Astrocyte (in vitro differentiated cells and primary cell): ENCODE measurements at regions not wholly inside any gene's neighbourhood (a gene's known extent, or its start where the extent isn't known, plus 50 kb on each side); places are given as distances from the start of the nearest gene placed in this dataset.

Experiments used
- DNase-seq: peaks from one replicate; pipeline ENCODE4 v3.0.0-alpha.2; 2010; ENCODE audit warnings: low read depth
- FAIRE-seq: peaks from 2 replicates; lab custom pipeline; 2011; peaks lifted over from hg19 to GRCh38; lab: Jason Lieb, UNC
- H2AFZ ChIP-seq: 2 replicates; pipeline ENCODE4 v1.6.0; 2012; ENCODE audit warnings: low read depth, low read length, inconsistent platforms
- H3K27ac ChIP-seq: 2 replicates; pipeline ENCODE4 v1.5.1; 2011; ENCODE audit warnings: low read depth, low read length, inconsistent platforms
- H3K27me3 ChIP-seq: 2 replicates; pipeline ENCODE4 v1.6.0; 2011; ENCODE audit warnings: low read length, inconsistent platforms; ENCODE audit not compliant: insufficient read depth
- H3K36me3 ChIP-seq: 2 replicates; pipeline ENCODE4 v1.5.1; 2011; ENCODE audit warnings: low read length, inconsistent platforms; ENCODE audit not compliant: insufficient read depth
- H3K4me1 ChIP-seq: 2 replicates; pipeline ENCODE4 v1.5.1; 2011; ENCODE audit warnings: low read length, inconsistent platforms; ENCODE audit not compliant: insufficient read depth
- H3K4me2 ChIP-seq: 2 replicates; pipeline ENCODE4 v1.6.0; 2012; ENCODE audit warnings: low read length, inconsistent platforms
- H3K4me3 ChIP-seq: 2 replicates; pipeline ENCODE4 v1.5.1; 2011; ENCODE audit warnings: low read depth, mild to moderate bottlenecking, low read length, inconsistent platforms; ENCODE audit not compliant: insufficient read depth
- H3K79me2 ChIP-seq: 2 replicates; pipeline ENCODE4 v1.6.0; 2012; ENCODE audit warnings: mild to moderate bottlenecking, low read length, inconsistent platforms; ENCODE audit not compliant: insufficient read depth
- H3K9ac ChIP-seq: 2 replicates; pipeline ENCODE4 v1.6.0; 2012; ENCODE audit warnings: mild to moderate bottlenecking, low read length, inconsistent platforms
- H3K9me3 ChIP-seq: 2 replicates; pipeline ENCODE4 v1.5.1; 2012; ENCODE audit warnings: low read depth, mild to moderate bottlenecking, low read length, inconsistent platforms; ENCODE audit not compliant: insufficient read depth
- H4K20me1 ChIP-seq: 2 replicates; pipeline ENCODE4 v1.6.0; 2012; ENCODE audit warnings: low read length, inconsistent platforms; ENCODE audit not compliant: insufficient read depth
- H3K27ac Mint-ChIP-seq: one replicate; pipeline ENCODE4 v1.8.0; 2021; ENCODE audit warnings: mild to moderate bottlenecking, mixed read lengths; ENCODE audit not compliant: unreplicated experiment
- H3K27me3 Mint-ChIP-seq: one replicate; pipeline ENCODE4 v1.8.0; 2021; ENCODE audit warnings: low read depth, mixed read lengths; ENCODE audit not compliant: unreplicated experiment
- H3K36me3 Mint-ChIP-seq: one replicate; pipeline ENCODE4 v1.8.0; 2021; ENCODE audit warnings: low read depth, mixed read lengths; ENCODE audit not compliant: unreplicated experiment
- H3K4me1 Mint-ChIP-seq: one replicate; pipeline ENCODE4 v1.8.0; 2021; ENCODE audit warnings: low read depth, mixed read lengths; ENCODE audit not compliant: unreplicated experiment
- H3K4me3 Mint-ChIP-seq: one replicate; pipeline ENCODE4 v1.8.0; 2021; ENCODE audit warnings: mild to moderate bottlenecking, moderate library complexity, mixed read lengths; ENCODE audit not compliant: unreplicated experiment
- H3K9me3 Mint-ChIP-seq: one replicate; pipeline ENCODE4 v1.8.0; 2021; ENCODE audit warnings: mild to moderate bottlenecking, mixed read lengths; ENCODE audit not compliant: unreplicated experiment
- CTCF ChIP-seq: IDR thresholded peaks from 2 replicates; pipeline ENCODE4 v1.5.1; 2011; ENCODE audit warnings: low read depth, mild to moderate bottlenecking, inconsistent platforms, low read length, moderate library complexity; ENCODE audit not compliant: insufficient read depth
- EZH2 ChIP-seq: IDR thresholded peaks from 2 replicates; pipeline ENCODE4 v1.6.1; 2012; ENCODE audit warnings: mild to moderate bottlenecking, low read length, inconsistent platforms; ENCODE audit not compliant: insufficient read depth

GRCh38 chr1:60668585-60668984, 413.8 kb upstream of the NFIA start:
- Histone ChIP-seq H3K36me3 (no peaks in the 10 kb centered on the region), H3K79me2 (no peaks in the 10 kb centered on the region), H3K9ac (no peak overlapping the region), H3K4me1 (no peaks in the 10 kb centered on the region), H3K4me2 (no peak overlapping the region), H3K9me3 (no peaks in the 10 kb centered on the region), H3K27me3 (no peaks in the 10 kb centered on the region), H3K27ac (no peak overlapping the region), H2AFZ (no peak overlapping the region), H4K20me1 (no peaks in the 10 kb centered on the region), H3K4me3 (no peak overlapping the region)
- Mint-ChIP-seq H3K36me3 (no peaks in the 10 kb centered on the region), H3K27ac (no peak overlapping the region), H3K9me3 (peaks cover 4% of the 10 kb centered on the region), H3K4me3 (no peak overlapping the region), H3K27me3 (no peaks in the 10 kb centered on the region), H3K4me1 (no peaks in the 10 kb centered on the region)
- FAIRE-seq (no peak), DNase-seq (no peak)
- TF ChIP-seq EZH2, result no peak
- no peak for TF ChIP-seq CTCF

GRCh38 chr1:60665311-60665710, 417.1 kb upstream of the NFIA start:
- Mint-ChIP-seq H3K4me3 (no peak overlapping the region), H3K36me3 (no peaks in the 10 kb centered on the region), H3K9me3 (no peaks in the 10 kb centered on the region), H3K4me1 (no peaks in the 10 kb centered on the region), H3K27me3 (no peaks in the 10 kb centered on the region), H3K27ac (no peak overlapping the region)
- no peak overlapping the region for H3K4me3 ChIP-seq
- no peaks in the 10 kb centered on the region for H4K20me1 ChIP-seq
- no peak overlapping the region for H3K9ac ChIP-seq
- H3K27me3 ChIP-seq, result no peaks in the 10 kb centered on the region
- H3K4me1 ChIP-seq, result no peaks in the 10 kb centered on the region
- no peak for FAIRE-seq
- H3K36me3 ChIP-seq, result no peaks in the 10 kb centered on the region
- H3K9me3 ChIP-seq, result no peaks in the 10 kb centered on the region
- no peak overlapping the region for H2AFZ ChIP-seq
- H3K27ac ChIP-seq, result no peak overlapping the region
- DNase-seq, result no peak
- no peaks in the 10 kb centered on the region for H3K79me2 ChIP-seq
- H3K4me2 ChIP-seq, result no peak overlapping the region
- no peak for TF ChIP-seq EZH2
- no peak for TF ChIP-seq CTCF

GRCh38 chr1:60664086-60664625, 418.2 kb upstream of the NFIA start:
- FAIRE-seq (no peak), DNase-seq (no peak)
- Mint-ChIP-seq H3K27me3 (no peaks in the 10 kb centered on the region), H3K36me3 (no peaks in the 10 kb centered on the region), H3K4me1 (no peaks in the 10 kb centered on the region), H3K27ac (no peak overlapping the region), H3K9me3 (no peaks in the 10 kb centered on the region), H3K4me3 (no peak overlapping the region)
- Histone ChIP-seq H3K36me3 (no peaks in the 10 kb centered on the region), H3K4me2 (no peak overlapping the region), H2AFZ (no peak overlapping the region), H4K20me1 (no peaks in the 10 kb centered on the region), H3K4me1 (no peaks in the 10 kb centered on the region), H3K79me2 (no peaks in the 10 kb centered on the region), H3K27me3 (no peaks in the 10 kb centered on the region), H3K27ac (no peak overlapping the region), H3K4me3 (no peak overlapping the region), H3K9ac (no peak overlapping the region), H3K9me3 (no peaks in the 10 kb centered on the region)
- TF ChIP-seq CTCF (no peak), EZH2 (no peak)
